ENCODE measurements at regions not wholly inside any gene's neighbourhood (a gene's known extent, or its start where the extent isn't known, plus 50 kb on each side); places are given as distances from the start of the nearest gene placed in this dataset.

DNA sequence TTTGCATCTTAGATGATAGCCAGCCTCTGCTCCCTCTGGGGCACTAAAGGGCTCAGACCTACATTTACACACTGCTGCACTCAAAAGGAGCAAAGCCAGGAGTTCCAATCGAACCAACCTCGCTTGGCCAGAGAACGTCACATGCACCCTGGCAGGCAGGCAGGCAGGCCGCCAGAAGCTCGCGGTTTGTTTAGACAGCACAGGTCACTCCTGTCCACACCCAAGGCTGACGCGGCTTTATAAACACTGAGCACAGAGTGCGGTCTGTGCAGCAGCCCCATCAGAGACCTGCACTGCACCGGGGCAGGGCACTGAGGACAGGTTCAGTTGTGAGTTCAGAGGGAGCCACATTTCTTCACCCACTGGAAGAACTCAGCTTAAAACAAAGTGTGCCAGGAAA is 143.9 kb downstream of the BCOR start (continued):
- TF ChIP-seq, protein P1, sequence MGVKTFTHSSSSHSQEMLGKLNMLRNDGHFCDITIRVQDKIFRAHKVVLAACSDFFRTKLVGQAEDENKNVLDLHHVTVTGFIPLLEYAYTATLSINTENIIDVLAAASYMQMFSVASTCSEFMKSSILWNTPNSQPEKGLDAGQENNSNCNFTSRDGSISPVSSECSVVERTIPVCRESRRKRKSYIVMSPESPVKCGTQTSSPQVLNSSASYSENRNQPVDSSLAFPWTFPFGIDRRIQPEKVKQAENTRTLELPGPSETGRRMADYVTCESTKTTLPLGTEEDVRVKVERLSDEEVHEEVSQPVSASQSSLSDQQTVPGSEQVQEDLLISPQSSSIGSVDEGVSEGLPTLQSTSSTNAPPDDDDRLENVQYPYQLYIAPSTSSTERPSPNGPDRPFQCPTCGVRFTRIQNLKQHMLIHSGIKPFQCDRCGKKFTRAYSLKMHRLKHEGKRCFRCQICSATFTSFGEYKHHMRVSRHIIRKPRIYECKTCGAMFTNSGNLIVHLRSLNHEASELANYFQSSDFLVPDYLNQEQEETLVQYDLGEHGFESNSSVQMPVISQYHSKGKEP (tag by site-specific recombination; IDR thresholded peaks at IDR 0.05) = no peak
- TF ChIP-seq ZNF768 (tag by site-specific recombination; IDR thresholded peaks at IDR 0.05) = no peak
- no peak for TF ChIP-seq SCRT1 (tag by site-specific recombination; IDR thresholded peaks at IDR 0.05; ENCODE audit: borderline replicate concordance)
- TF ChIP-seq, protein P2, sequence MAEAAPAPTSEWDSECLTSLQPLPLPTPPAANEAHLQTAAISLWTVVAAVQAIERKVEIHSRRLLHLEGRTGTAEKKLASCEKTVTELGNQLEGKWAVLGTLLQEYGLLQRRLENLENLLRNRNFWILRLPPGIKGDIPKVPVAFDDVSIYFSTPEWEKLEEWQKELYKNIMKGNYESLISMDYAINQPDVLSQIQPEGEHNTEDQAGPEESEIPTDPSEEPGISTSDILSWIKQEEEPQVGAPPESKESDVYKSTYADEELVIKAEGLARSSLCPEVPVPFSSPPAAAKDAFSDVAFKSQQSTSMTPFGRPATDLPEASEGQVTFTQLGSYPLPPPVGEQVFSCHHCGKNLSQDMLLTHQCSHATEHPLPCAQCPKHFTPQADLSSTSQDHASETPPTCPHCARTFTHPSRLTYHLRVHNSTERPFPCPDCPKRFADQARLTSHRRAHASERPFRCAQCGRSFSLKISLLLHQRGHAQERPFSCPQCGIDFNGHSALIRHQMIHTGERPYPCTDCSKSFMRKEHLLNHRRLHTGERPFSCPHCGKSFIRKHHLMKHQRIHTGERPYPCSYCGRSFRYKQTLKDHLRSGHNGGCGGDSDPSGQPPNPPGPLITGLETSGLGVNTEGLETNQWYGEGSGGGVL (tag by site-specific recombination; IDR thresholded peaks at IDR 0.05) = no peak
- TF ChIP-seq ZNF600 (tag by site-specific recombination; IDR thresholded peaks at IDR 0.05) = peak; percentile 84
- TF ChIP-seq ZNF501 (tag by site-specific recombination; IDR thresholded peaks at IDR 0.05) = no peak
- TF ChIP-seq ZEB2 (tag by site-specific recombination; IDR thresholded peaks at IDR 0.05) = no peak
- TF ChIP-seq, protein P3, sequence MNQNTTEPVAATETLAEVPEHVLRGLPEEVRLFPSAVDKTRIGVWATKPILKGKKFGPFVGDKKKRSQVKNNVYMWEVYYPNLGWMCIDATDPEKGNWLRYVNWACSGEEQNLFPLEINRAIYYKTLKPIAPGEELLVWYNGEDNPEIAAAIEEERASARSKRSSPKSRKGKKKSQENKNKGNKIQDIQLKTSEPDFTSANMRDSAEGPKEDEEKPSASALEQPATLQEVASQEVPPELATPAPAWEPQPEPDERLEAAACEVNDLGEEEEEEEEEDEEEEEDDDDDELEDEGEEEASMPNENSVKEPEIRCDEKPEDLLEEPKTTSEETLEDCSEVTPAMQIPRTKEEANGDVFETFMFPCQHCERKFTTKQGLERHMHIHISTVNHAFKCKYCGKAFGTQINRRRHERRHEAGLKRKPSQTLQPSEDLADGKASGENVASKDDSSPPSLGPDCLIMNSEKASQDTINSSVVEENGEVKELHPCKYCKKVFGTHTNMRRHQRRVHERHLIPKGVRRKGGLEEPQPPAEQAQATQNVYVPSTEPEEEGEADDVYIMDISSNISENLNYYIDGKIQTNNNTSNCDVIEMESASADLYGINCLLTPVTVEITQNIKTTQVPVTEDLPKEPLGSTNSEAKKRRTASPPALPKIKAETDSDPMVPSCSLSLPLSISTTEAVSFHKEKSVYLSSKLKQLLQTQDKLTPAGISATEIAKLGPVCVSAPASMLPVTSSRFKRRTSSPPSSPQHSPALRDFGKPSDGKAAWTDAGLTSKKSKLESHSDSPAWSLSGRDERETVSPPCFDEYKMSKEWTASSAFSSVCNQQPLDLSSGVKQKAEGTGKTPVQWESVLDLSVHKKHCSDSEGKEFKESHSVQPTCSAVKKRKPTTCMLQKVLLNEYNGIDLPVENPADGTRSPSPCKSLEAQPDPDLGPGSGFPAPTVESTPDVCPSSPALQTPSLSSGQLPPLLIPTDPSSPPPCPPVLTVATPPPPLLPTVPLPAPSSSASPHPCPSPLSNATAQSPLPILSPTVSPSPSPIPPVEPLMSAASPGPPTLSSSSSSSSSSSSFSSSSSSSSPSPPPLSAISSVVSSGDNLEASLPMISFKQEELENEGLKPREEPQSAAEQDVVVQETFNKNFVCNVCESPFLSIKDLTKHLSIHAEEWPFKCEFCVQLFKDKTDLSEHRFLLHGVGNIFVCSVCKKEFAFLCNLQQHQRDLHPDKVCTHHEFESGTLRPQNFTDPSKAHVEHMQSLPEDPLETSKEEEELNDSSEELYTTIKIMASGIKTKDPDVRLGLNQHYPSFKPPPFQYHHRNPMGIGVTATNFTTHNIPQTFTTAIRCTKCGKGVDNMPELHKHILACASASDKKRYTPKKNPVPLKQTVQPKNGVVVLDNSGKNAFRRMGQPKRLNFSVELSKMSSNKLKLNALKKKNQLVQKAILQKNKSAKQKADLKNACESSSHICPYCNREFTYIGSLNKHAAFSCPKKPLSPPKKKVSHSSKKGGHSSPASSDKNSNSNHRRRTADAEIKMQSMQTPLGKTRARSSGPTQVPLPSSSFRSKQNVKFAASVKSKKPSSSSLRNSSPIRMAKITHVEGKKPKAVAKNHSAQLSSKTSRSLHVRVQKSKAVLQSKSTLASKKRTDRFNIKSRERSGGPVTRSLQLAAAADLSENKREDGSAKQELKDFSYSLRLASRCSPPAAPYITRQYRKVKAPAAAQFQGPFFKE (tag by site-specific recombination; IDR thresholded peaks at IDR 0.05; ENCODE audit: borderline replicate concordance) = no peak
- no peak for TF ChIP-seq ZNF544 (tag by site-specific recombination; IDR thresholded peaks at IDR 0.05)
- no peak; the same call in 1 of the 2 replicates for TF ChIP-seq KLF7 (tag by site-specific recombination; IDR thresholded peaks at IDR 0.05; ENCODE audit: borderline replicate concordance)

DNA sequence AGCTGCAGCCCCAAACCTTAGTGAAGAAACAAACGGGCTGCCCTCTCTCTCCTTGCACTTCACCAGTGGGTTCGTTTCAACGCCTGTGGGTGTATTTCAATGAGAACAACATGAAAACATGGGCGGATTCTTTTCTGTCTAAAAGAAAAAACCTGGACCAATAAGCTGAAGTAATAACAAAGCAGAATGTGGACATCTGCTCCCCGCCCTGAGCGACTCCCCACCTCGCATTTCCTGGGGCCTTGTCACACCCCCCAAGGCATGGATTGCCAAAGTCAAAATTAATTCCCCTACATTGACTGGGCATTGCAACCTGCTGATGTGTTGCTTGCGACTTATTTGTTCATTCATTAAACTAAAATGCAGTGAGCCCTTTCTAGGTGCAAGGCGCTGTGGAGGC is 142.9 kb downstream of the BCOR start:
- no peaks in the 10 kb centered on the region for H3K9me3 ChIP-seq (ENCODE audit: control insufficient read depth, insufficient read depth, low read depth, low read length)
- ChIA-PET POLR2A (interaction anchor here (1.4 kb wide), 1 partner anchor 15 kb away, joined by 3 read pairs; no protein-coding TSS in a partner anchor), CTCF (interaction anchor here (1.2 to 1.9 kb wide), 2 partner anchors 11 to 35 kb away, joined by 3 to 5 read pairs; no protein-coding TSS in a partner anchor)
- no peak overlapping the region for H3K4me3 ChIP-seq (ENCODE audit: low read depth, low read length)
- peaks cover 6% of the 10 kb centered on the region; the same call in 1 of the 2 replicates for H3K4me1 ChIP-seq (ENCODE audit: control insufficient read depth, insufficient read depth, low read length)
- no peaks in the 10 kb centered on the region for H3K36me3 ChIP-seq (ENCODE audit: control insufficient read depth in 2 of 2, insufficient read depth in 1 of 2, low read length in 2 of 2)
- TF ChIP-seq KLF1 (tag by site-specific recombination; IDR thresholded peaks at IDR 0.05) (peak; percentile 17; the same call in 1 of the 2 replicates), MZF1 (tag by site-specific recombination; IDR thresholded peaks at IDR 0.05; ENCODE audit: borderline replicate concordance) (no peak)
- H3K27ac ChIP-seq (ENCODE audit: extremely low read depth, low read depth, low read length) = no peak overlapping the region

DNA sequence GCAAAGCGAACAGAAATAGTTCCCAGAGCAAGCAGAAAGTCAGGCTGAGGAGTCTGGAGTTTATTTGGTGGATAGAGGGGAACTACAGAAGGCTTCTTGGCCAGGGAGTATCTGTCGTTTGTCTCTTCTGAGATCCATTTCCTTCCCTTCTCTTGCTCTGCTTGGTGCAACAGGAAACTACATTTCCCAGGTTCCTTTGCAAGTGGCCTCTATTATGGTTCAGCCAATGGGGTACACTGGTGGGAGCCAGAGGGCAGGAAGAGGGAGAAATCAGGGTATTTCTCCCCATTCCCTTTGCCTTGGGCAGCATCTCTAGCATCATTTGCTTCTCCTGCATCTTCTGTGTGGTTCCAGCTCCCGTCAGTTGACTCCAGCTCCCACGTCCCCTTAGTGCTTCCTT is 142.1 kb downstream of the BCOR start:
- Histone ChIP-seq H3K27ac (ENCODE audit: extremely low read depth, low read depth, low read length) (no peak overlapping the region), H3K4me3 (ENCODE audit: low read depth, low read length) (no peak overlapping the region), H3K9me3 (ENCODE audit: control insufficient read depth, insufficient read depth, low read depth, low read length) (no peaks in the 10 kb centered on the region), H3K36me3 (ENCODE audit: control insufficient read depth in 2 of 2, insufficient read depth in 1 of 2, low read length in 2 of 2) (no peaks in the 10 kb centered on the region), H3K4me1 (ENCODE audit: control insufficient read depth, insufficient read depth, low read length) (peaks cover 6% of the 10 kb centered on the region; the same call in 1 of the 2 replicates)
- POLR2A ChIA-PET = no interaction called here
- CTCF ChIA-PET = no interaction called here
- TF ChIP-seq ZBTB20 (tag by site-specific recombination; IDR thresholded peaks at IDR 0.05) (0 out of 2 replicates have a peak, but pooled peaks have one; percentile 24), ZBTB17 (tag by site-specific recombination; IDR thresholded peaks at IDR 0.05) (peak; percentile 88), ZBTB48 (tag by site-specific recombination; IDR thresholded peaks at IDR 0.05) (0 out of 2 replicates have a peak, but pooled peaks have one; percentile 37), MZF1 (tag by site-specific recombination; IDR thresholded peaks at IDR 0.05; ENCODE audit: borderline replicate concordance) (peak; percentile 31; the same call in 1 of the 2 replicates)
- TF ChIP-seq, protein P3 (tag by site-specific recombination; IDR thresholded peaks at IDR 0.05; ENCODE audit: borderline replicate concordance) = no peak

Data from HEK293 (cell line).